ENCODE measurements at regions not wholly inside any gene's neighbourhood (a gene's known extent, or its start where the extent isn't known, plus 50 kb on each side); places are given as distances from the start of the nearest gene placed in this dataset.

GRCh38 chr13:61187471-61187870 lies 228.2 kb downstream of the PCDH20 start:
- TF ChIP-seq POLR2A (IDR thresholded peaks at IDR 0.05; ENCODE audit: low read length) (no peak), GATA1 (IDR thresholded peaks at IDR 0.05; ENCODE audit: low read depth, low read length) (no peak)
